ENCODE measurements at regions not wholly inside any gene's neighbourhood (a gene's known extent, or its start where the extent isn't known, plus 50 kb on each side); places are given as distances from the start of the nearest gene placed in this dataset.

- Mint-ChIP-seq H3K4me1 (no peaks in the 10 kb centered on the region), H3K27me3 (ENCODE audit: low read depth in 3 of 3) (peaks cover 2 to 4% (median 4%) of the 10 kb centered on the region in 3 donors), H3K36me3 (no peaks in the 10 kb centered on the region), H3K4me3 (no peak overlapping the region), H3K27ac (no peak overlapping the region), H3K9me3 (peaks cover 22 to 44% (median 37%) of the 10 kb centered on the region in 7 donors)
- Histone ChIP-seq H3K4me2 (replicated peaks; ENCODE audit: extremely low read depth, low read length, poor library complexity, severe bottlenecking) (no peak overlapping the region), H3K4me1 (ENCODE audit: control insufficient read depth in 1 of 2, insufficient read depth in 2 of 2, low read length in 2 of 2) (no peaks in the 10 kb centered on the region), H4K20me1 (ENCODE audit: insufficient read depth, low read length) (no peaks in the 10 kb centered on the region), H3K36me3 (replicated peaks in 1 of 2; ENCODE audit: control insufficient read depth in 1 of 2, insufficient read depth in 2 of 2, low read length in 2 of 2) (no peaks in the 10 kb centered on the region), H3K79me2 (ENCODE audit: insufficient read depth, low read length) (no peaks in the 10 kb centered on the region), H3K9me3 (replicated peaks in 1 of 2; ENCODE audit: control insufficient read depth in 1 of 2, insufficient read depth in 1 of 2, low read length in 2 of 2) (peaks cover 16 to 30% of the 10 kb centered on the region in 2 donors), H2AFZ (ENCODE audit: insufficient read depth, low read depth, low read length, poor library complexity, severe bottlenecking) (no peak overlapping the region), H3K27ac (ENCODE audit: low read depth in 1 of 2, low read length in 2 of 2) (no peak overlapping the region), H3K9ac (ENCODE audit: insufficient read depth, low read length, poor library complexity, severe bottlenecking) (no peak overlapping the region), H3K4me3 (replicated peaks in 1 of 3; ENCODE audit: low read depth in 2 of 3, low read length in 3 of 3) (no peak overlapping the region), H3K27me3 (ENCODE audit: control insufficient read depth in 2 of 2, insufficient read depth in 2 of 2, low read length in 2 of 2) (no peaks in the 10 kb centered on the region)
- DNase-seq, result no peak
- TF ChIP-seq, protein P1, sequence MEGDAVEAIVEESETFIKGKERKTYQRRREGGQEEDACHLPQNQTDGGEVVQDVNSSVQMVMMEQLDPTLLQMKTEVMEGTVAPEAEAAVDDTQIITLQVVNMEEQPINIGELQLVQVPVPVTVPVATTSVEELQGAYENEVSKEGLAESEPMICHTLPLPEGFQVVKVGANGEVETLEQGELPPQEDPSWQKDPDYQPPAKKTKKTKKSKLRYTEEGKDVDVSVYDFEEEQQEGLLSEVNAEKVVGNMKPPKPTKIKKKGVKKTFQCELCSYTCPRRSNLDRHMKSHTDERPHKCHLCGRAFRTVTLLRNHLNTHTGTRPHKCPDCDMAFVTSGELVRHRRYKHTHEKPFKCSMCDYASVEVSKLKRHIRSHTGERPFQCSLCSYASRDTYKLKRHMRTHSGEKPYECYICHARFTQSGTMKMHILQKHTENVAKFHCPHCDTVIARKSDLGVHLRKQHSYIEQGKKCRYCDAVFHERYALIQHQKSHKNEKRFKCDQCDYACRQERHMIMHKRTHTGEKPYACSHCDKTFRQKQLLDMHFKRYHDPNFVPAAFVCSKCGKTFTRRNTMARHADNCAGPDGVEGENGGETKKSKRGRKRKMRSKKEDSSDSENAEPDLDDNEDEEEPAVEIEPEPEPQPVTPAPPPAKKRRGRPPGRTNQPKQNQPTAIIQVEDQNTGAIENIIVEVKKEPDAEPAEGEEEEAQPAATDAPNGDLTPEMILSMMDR (IDR thresholded peaks at IDR 0.05), result no peak
- WGBS (ENCODE audit: insufficient coverage), result 100% methylated on average over 1 of the region's 5 CpGs
- intact Hi-C loops (cut with micrococcal nuclease), result no loop called here
Observed at GRCh38 chr3:40631341-40631995, 106.7 kb downstream of the ZNF621 start.

- TF ChIP-seq, protein P1 (IDR thresholded peaks at IDR 0.05), result no peak
- H3K36me3 ChIP-seq (replicated peaks in 1 of 2; ENCODE audit: control insufficient read depth in 1 of 2, insufficient read depth in 2 of 2, low read length in 2 of 2), result no peaks in the 10 kb centered on the region
- Mint-ChIP-seq H3K4me3 (no peak overlapping the region), H3K4me1 (no peaks in the 10 kb centered on the region), H3K27me3 (ENCODE audit: low read depth in 3 of 3) (peaks cover 0 to 1% (median 0%) of the 10 kb centered on the region in 3 donors), H3K27ac (no peak overlapping the region), H3K9me3 (peaks cover 2 to 16% (median 12%) of the 10 kb centered on the region in 7 donors), H3K36me3 (no peaks in the 10 kb centered on the region)
- H2AFZ ChIP-seq (ENCODE audit: insufficient read depth, low read depth, low read length, poor library complexity, severe bottlenecking), result no peak overlapping the region
- H3K4me3 ChIP-seq (replicated peaks in 1 of 3; ENCODE audit: low read depth in 2 of 3, low read length in 3 of 3), result no peak overlapping the region
- no peaks in the 10 kb centered on the region for H3K4me1 ChIP-seq (ENCODE audit: control insufficient read depth in 1 of 2, insufficient read depth in 2 of 2, low read length in 2 of 2)
- intact Hi-C loops (cut with micrococcal nuclease), result no loop called here
- DNase-seq, result no peak
- no peaks in the 10 kb centered on the region for H3K27me3 ChIP-seq (ENCODE audit: control insufficient read depth in 2 of 2, insufficient read depth in 2 of 2, low read length in 2 of 2)
- 100% methylated on average over 1 of the region's 2 CpGs for WGBS (ENCODE audit: insufficient coverage)
- no peak overlapping the region for H3K9ac ChIP-seq (ENCODE audit: insufficient read depth, low read length, poor library complexity, severe bottlenecking)
- no peaks in the 10 kb centered on the region for H3K9me3 ChIP-seq (replicated peaks in 1 of 2; ENCODE audit: control insufficient read depth in 1 of 2, insufficient read depth in 1 of 2, low read length in 2 of 2)
- H3K4me2 ChIP-seq (replicated peaks; ENCODE audit: extremely low read depth, low read length, poor library complexity, severe bottlenecking), result no peak overlapping the region
- no peaks in the 10 kb centered on the region for H4K20me1 ChIP-seq (ENCODE audit: insufficient read depth, low read length)
- no peaks in the 10 kb centered on the region for H3K79me2 ChIP-seq (ENCODE audit: insufficient read depth, low read length)
- H3K27ac ChIP-seq (ENCODE audit: low read depth in 1 of 2, low read length in 2 of 2), result no peak overlapping the region
Observed at GRCh38 chr3:40637906-40638305, 113.1 kb downstream of the ZNF621 start.

Measured in CD14-positive monocyte (primary cell).